ENCODE measurements at regions not wholly inside any gene's neighbourhood (a gene's known extent, or its start where the extent isn't known, plus 50 kb on each side); places are given as distances from the start of the nearest gene placed in this dataset.

- in situ Hi-C loops (cut with HindIII; ENCODE audit: low pct_unique_long_range_greater_than_20kb, low sequenced_read_pairs), result no loop called here
Observed at GRCh38 chr7:53835301-53835700, 706.9 kb upstream of the VSTM2A start.

GRCh38 chr7:53877688-53878087 lies 664.5 kb upstream of the VSTM2A start:
- in situ Hi-C loops (cut with HindIII; ENCODE audit: low pct_unique_long_range_greater_than_20kb, low sequenced_read_pairs), result no loop called here
- no peak for DNase-seq (ENCODE audit: low read depth)

More at GRCh38 chr7:53835301-53835700, 706.9 kb upstream of the VSTM2A start:
- DNase-seq (ENCODE audit: low read depth), result no peak

- in situ Hi-C loops (cut with HindIII; ENCODE audit: low pct_unique_long_range_greater_than_20kb, low sequenced_read_pairs), result no loop called here
- no peak for DNase-seq (ENCODE audit: low read depth)
Observed at GRCh38 chr7:53900856-53901528, 641.2 kb upstream of the VSTM2A start.

GRCh38 chr7:53904355-53904754 lies 637.8 kb upstream of the VSTM2A start:
- no peak for DNase-seq (ENCODE audit: low read depth)
- in situ Hi-C loops (cut with HindIII; ENCODE audit: low pct_unique_long_range_greater_than_20kb, low sequenced_read_pairs), result no loop called here

- in situ Hi-C loops (cut with HindIII; ENCODE audit: low pct_unique_long_range_greater_than_20kb, low sequenced_read_pairs), result no loop called here
- DNase-seq (ENCODE audit: low read depth), result no peak
Observed at GRCh38 chr7:53917637-53918036, 624.5 kb upstream of the VSTM2A start.

- DNase-seq (ENCODE audit: low read depth), result no peak
- in situ Hi-C loops (cut with HindIII; ENCODE audit: low pct_unique_long_range_greater_than_20kb, low sequenced_read_pairs), result no loop called here
Observed at GRCh38 chr7:53920011-53920410, 622.2 kb upstream of the VSTM2A start.

GRCh38 chr7:53940483-53940882 lies 601.7 kb upstream of the VSTM2A start:
- in situ Hi-C loops (cut with HindIII; ENCODE audit: low pct_unique_long_range_greater_than_20kb, low sequenced_read_pairs), result no loop called here
- DNase-seq (ENCODE audit: low read depth), result no peak

- no peak for DNase-seq (ENCODE audit: low read depth)
- in situ Hi-C loops (cut with HindIII; ENCODE audit: low pct_unique_long_range_greater_than_20kb, low sequenced_read_pairs), result no loop called here
Observed at GRCh38 chr7:53947732-53948131, 594.4 kb upstream of the VSTM2A start.

- DNase-seq (ENCODE audit: low read depth), result no peak
- in situ Hi-C loops (cut with HindIII; ENCODE audit: low pct_unique_long_range_greater_than_20kb, low sequenced_read_pairs), result no loop called here
Observed at GRCh38 chr7:53965716-53966115, 576.5 kb upstream of the VSTM2A start.

- DNase-seq (ENCODE audit: low read depth), result no peak
- in situ Hi-C loops (cut with HindIII; ENCODE audit: low pct_unique_long_range_greater_than_20kb, low sequenced_read_pairs), result no loop called here
Observed at GRCh38 chr7:53983480-53983879, 558.7 kb upstream of the VSTM2A start.

- peak; percentile 24 for DNase-seq (ENCODE audit: low read depth)
- in situ Hi-C loops (cut with HindIII; ENCODE audit: low pct_unique_long_range_greater_than_20kb, low sequenced_read_pairs), result no loop called here
Observed at GRCh38 chr7:53984776-53985175, 557.4 kb upstream of the VSTM2A start.

GRCh38 chr7:53988376-53988775 lies 553.8 kb upstream of the VSTM2A start:
- no peak for DNase-seq (ENCODE audit: low read depth)
- in situ Hi-C loops (cut with HindIII; ENCODE audit: low pct_unique_long_range_greater_than_20kb, low sequenced_read_pairs), result no loop called here

GRCh38 chr7:53993224-53993623 lies 549.0 kb upstream of the VSTM2A start:
- DNase-seq (ENCODE audit: low read depth), result no peak
- in situ Hi-C loops (cut with HindIII; ENCODE audit: low pct_unique_long_range_greater_than_20kb, low sequenced_read_pairs), result no loop called here

- DNase-seq (ENCODE audit: low read depth), result peak; percentile 18
- in situ Hi-C loops (cut with HindIII; ENCODE audit: low pct_unique_long_range_greater_than_20kb, low sequenced_read_pairs), result no loop called here
Observed at GRCh38 chr7:53996876-53997275, 545.3 kb upstream of the VSTM2A start.

GRCh38 chr7:54014765-54015164 lies 527.4 kb upstream of the VSTM2A start:
- no peak for DNase-seq (ENCODE audit: low read depth)
- in situ Hi-C loops (cut with HindIII; ENCODE audit: low pct_unique_long_range_greater_than_20kb, low sequenced_read_pairs), result no loop called here

GRCh38 chr7:54015251-54015650 lies 526.9 kb upstream of the VSTM2A start:
- no peak for DNase-seq (ENCODE audit: low read depth)
- in situ Hi-C loops (cut with HindIII; ENCODE audit: low pct_unique_long_range_greater_than_20kb, low sequenced_read_pairs), result no loop called here

- no peak for DNase-seq (ENCODE audit: low read depth)
- in situ Hi-C loops (cut with HindIII; ENCODE audit: low pct_unique_long_range_greater_than_20kb, low sequenced_read_pairs), result no loop called here
Observed at GRCh38 chr7:54037873-54038272, 504.3 kb upstream of the VSTM2A start.

GRCh38 chr7:54060643-54061042 lies 481.5 kb upstream of the VSTM2A start:
- no peak for DNase-seq (ENCODE audit: low read depth)
- in situ Hi-C loops (cut with HindIII; ENCODE audit: low pct_unique_long_range_greater_than_20kb, low sequenced_read_pairs), result no loop called here

GRCh38 chr7:54066643-54067042 lies 475.5 kb upstream of the VSTM2A start:
- DNase-seq (ENCODE audit: low read depth), result no peak
- in situ Hi-C loops (cut with HindIII; ENCODE audit: low pct_unique_long_range_greater_than_20kb, low sequenced_read_pairs), result no loop called here

- DNase-seq (ENCODE audit: low read depth), result no peak
- in situ Hi-C loops (cut with HindIII; ENCODE audit: low pct_unique_long_range_greater_than_20kb, low sequenced_read_pairs), result no loop called here
Observed at GRCh38 chr7:54069843-54070242, 472.3 kb upstream of the VSTM2A start.

All from Caki2 (cell line).